ENCODE measurements at regions not wholly inside any gene's neighbourhood (a gene's known extent, or its start where the extent isn't known, plus 50 kb on each side); places are given as distances from the start of the nearest gene placed in this dataset.

DNA sequence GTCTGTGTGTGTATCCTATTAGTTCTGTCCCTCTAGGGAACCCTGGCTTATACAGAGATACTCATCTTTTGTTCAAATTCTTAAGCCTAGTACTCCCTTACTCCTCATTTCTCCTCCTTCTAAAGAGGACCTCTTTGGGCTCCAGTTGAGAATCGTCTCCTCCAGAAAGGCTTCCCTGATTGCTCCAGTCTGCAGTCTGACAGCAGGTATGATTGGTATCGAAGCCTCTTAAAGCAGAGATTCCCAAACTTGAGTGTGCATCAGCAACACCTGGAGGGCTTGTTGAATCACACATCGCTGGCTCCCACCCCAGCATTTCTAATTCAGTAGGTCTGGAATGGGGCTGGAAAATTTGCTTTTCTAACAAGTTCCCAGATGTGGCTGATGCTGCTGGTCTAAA is 60.9 kb upstream of the NMNAT3 start:
- TF ChIP-seq, protein P1, sequence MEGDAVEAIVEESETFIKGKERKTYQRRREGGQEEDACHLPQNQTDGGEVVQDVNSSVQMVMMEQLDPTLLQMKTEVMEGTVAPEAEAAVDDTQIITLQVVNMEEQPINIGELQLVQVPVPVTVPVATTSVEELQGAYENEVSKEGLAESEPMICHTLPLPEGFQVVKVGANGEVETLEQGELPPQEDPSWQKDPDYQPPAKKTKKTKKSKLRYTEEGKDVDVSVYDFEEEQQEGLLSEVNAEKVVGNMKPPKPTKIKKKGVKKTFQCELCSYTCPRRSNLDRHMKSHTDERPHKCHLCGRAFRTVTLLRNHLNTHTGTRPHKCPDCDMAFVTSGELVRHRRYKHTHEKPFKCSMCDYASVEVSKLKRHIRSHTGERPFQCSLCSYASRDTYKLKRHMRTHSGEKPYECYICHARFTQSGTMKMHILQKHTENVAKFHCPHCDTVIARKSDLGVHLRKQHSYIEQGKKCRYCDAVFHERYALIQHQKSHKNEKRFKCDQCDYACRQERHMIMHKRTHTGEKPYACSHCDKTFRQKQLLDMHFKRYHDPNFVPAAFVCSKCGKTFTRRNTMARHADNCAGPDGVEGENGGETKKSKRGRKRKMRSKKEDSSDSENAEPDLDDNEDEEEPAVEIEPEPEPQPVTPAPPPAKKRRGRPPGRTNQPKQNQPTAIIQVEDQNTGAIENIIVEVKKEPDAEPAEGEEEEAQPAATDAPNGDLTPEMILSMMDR (conservative IDR thresholded peaks at IDR 0.05; ENCODE audit: low read length): no peak
- TF ChIP-seq EZH2phosphoT487 (IDR thresholded peaks at IDR 0.05; ENCODE audit: borderline replicate concordance, low read depth, low read length): no peak
